ENCODE measurements at regions not wholly inside any gene's neighbourhood (a gene's known extent, or its start where the extent isn't known, plus 50 kb on each side); places are given as distances from the start of the nearest gene placed in this dataset.
"Not testable (repeated sequence)": the region's sequence is repeated elsewhere in the genome, so short reads cannot be mapped to it uniquely, and the experiment has no call there.

- peaks cover 37% of the 10 kb centered on the region for H3K36me3 ChIP-seq (ENCODE audit: insufficient read depth, insufficient read length, low read length)
- no peaks in the 10 kb centered on the region for H3K27me3 ChIP-seq (ENCODE audit: insufficient read depth, insufficient read length)
- H3K9ac ChIP-seq (ENCODE audit: insufficient read length, low read depth): no peak overlapping the region
- H3K9me3 ChIP-seq (ENCODE audit: insufficient read depth, low read length): no peaks in the 10 kb centered on the region
- no peak for DNase-seq (ENCODE audit: low read depth, low spot score)
- H3K4me1 ChIP-seq (ENCODE audit: insufficient read depth, insufficient read length): no peaks in the 10 kb centered on the region
- H3K4me3 ChIP-seq (ENCODE audit: insufficient read length, low read depth): no peak overlapping the region
- TF ChIP-seq ZNF274 (IDR thresholded peaks at IDR 0.05; ENCODE audit: low read depth, low read length) (no peak), SUZ12 (IDR thresholded peaks at IDR 0.05; ENCODE audit: extremely low read depth, insufficient read depth, insufficient read length) (no peak), YY1 (IDR thresholded peaks at IDR 0.05; ENCODE audit: insufficient read depth, insufficient read length) (no peak)
Measured at GRCh38 chr6:144485531-144485930, 200.4 kb downstream of the UTRN start.

- no peak overlapping the region for H3K9ac ChIP-seq (ENCODE audit: insufficient read length, low read depth)
- no peaks in the 10 kb centered on the region for H3K27me3 ChIP-seq (ENCODE audit: insufficient read depth, insufficient read length)
- H3K4me1 ChIP-seq (ENCODE audit: insufficient read depth, insufficient read length): no peaks in the 10 kb centered on the region
- peaks cover 48% of the 10 kb centered on the region for H3K36me3 ChIP-seq (ENCODE audit: insufficient read depth, insufficient read length, low read length)
- H3K9me3 ChIP-seq (ENCODE audit: insufficient read depth, low read length): no peaks in the 10 kb centered on the region
- TF ChIP-seq ZNF274 (IDR thresholded peaks at IDR 0.05; ENCODE audit: low read depth, low read length) (no peak), YY1 (IDR thresholded peaks at IDR 0.05; ENCODE audit: insufficient read depth, insufficient read length) (no peak), SUZ12 (IDR thresholded peaks at IDR 0.05; ENCODE audit: extremely low read depth, insufficient read depth, insufficient read length) (no peak)
- peak; percentile 11 for DNase-seq (ENCODE audit: low read depth, low spot score)
- H3K4me3 ChIP-seq (ENCODE audit: insufficient read length, low read depth): no peak overlapping the region
Measured at GRCh38 chr6:144488590-144488989, 203.5 kb downstream of the UTRN start.

- H3K9ac ChIP-seq (ENCODE audit: insufficient read length, low read depth): no peak overlapping the region
- H3K9me3 ChIP-seq (ENCODE audit: insufficient read depth, low read length): no peaks in the 10 kb centered on the region
- H3K4me1 ChIP-seq (ENCODE audit: insufficient read depth, insufficient read length): no peaks in the 10 kb centered on the region
- no peak for DNase-seq (ENCODE audit: low read depth, low spot score)
- H3K4me3 ChIP-seq (ENCODE audit: insufficient read length, low read depth): no peak overlapping the region
- H3K36me3 ChIP-seq (ENCODE audit: insufficient read depth, insufficient read length, low read length): peaks cover 32% of the 10 kb centered on the region
- no peak for TF ChIP-seq YY1 (IDR thresholded peaks at IDR 0.05; ENCODE audit: insufficient read depth, insufficient read length)
- no peak for TF ChIP-seq ZNF274 (IDR thresholded peaks at IDR 0.05; ENCODE audit: low read depth, low read length)
- TF ChIP-seq SUZ12 (IDR thresholded peaks at IDR 0.05; ENCODE audit: extremely low read depth, insufficient read depth, insufficient read length): no peak
- no peaks in the 10 kb centered on the region for H3K27me3 ChIP-seq (ENCODE audit: insufficient read depth, insufficient read length)
Measured at GRCh38 chr6:144493035-144493910, 208.1 kb downstream of the UTRN start.

GRCh38 chr6:144495076-144495475 lies 209.9 kb downstream of the UTRN start:
- H3K9me3 ChIP-seq (ENCODE audit: insufficient read depth, low read length); H3K4me3 ChIP-seq (ENCODE audit: insufficient read length, low read depth); DNase-seq (ENCODE audit: low read depth, low spot score); H3K9ac ChIP-seq (ENCODE audit: insufficient read length, low read depth); H3K4me1 ChIP-seq (ENCODE audit: insufficient read depth, insufficient read length); H3K27me3 ChIP-seq (ENCODE audit: insufficient read depth, insufficient read length): not testable (repeated sequence)
- H3K36me3 ChIP-seq (ENCODE audit: insufficient read depth, insufficient read length, low read length): peaks cover 31% of the 10 kb centered on the region

GRCh38 chr6:144497650-144498049 lies 212.5 kb downstream of the UTRN start:
- Histone ChIP-seq H3K4me3 (ENCODE audit: insufficient read length, low read depth) (no peak overlapping the region), H3K36me3 (ENCODE audit: insufficient read depth, insufficient read length, low read length) (peaks cover 24% of the 10 kb centered on the region), H3K9ac (ENCODE audit: insufficient read length, low read depth) (no peak overlapping the region), H3K4me1 (ENCODE audit: insufficient read depth, insufficient read length) (no peaks in the 10 kb centered on the region), H3K27me3 (ENCODE audit: insufficient read depth, insufficient read length) (no peaks in the 10 kb centered on the region), H3K9me3 (ENCODE audit: insufficient read depth, low read length) (no peaks in the 10 kb centered on the region)
- no peak for TF ChIP-seq YY1 (IDR thresholded peaks at IDR 0.05; ENCODE audit: insufficient read depth, insufficient read length)
- TF ChIP-seq SUZ12 (IDR thresholded peaks at IDR 0.05; ENCODE audit: extremely low read depth, insufficient read depth, insufficient read length): no peak
- no peak for TF ChIP-seq ZNF274 (IDR thresholded peaks at IDR 0.05; ENCODE audit: low read depth, low read length)
- DNase-seq (ENCODE audit: low read depth, low spot score): no peak

- Histone ChIP-seq H3K4me1 (ENCODE audit: insufficient read depth, insufficient read length) (no peaks in the 10 kb centered on the region), H3K9me3 (ENCODE audit: insufficient read depth, low read length) (no peaks in the 10 kb centered on the region), H3K4me3 (ENCODE audit: insufficient read length, low read depth) (no peak overlapping the region), H3K36me3 (ENCODE audit: insufficient read depth, insufficient read length, low read length) (peaks cover 13% of the 10 kb centered on the region), H3K9ac (ENCODE audit: insufficient read length, low read depth) (no peak overlapping the region), H3K27me3 (ENCODE audit: insufficient read depth, insufficient read length) (no peaks in the 10 kb centered on the region)
- DNase-seq (ENCODE audit: low read depth, low spot score): no peak
- TF ChIP-seq YY1 (IDR thresholded peaks at IDR 0.05; ENCODE audit: insufficient read depth, insufficient read length): no peak
- TF ChIP-seq ZNF274 (IDR thresholded peaks at IDR 0.05; ENCODE audit: low read depth, low read length): no peak
- TF ChIP-seq SUZ12 (IDR thresholded peaks at IDR 0.05; ENCODE audit: extremely low read depth, insufficient read depth, insufficient read length): no peak
Measured at GRCh38 chr6:144500892-144501291, 215.8 kb downstream of the UTRN start.

GRCh38 chr6:144505214-144505613 lies 220.1 kb downstream of the UTRN start:
- not testable (repeated sequence) for H3K4me1 ChIP-seq (ENCODE audit: insufficient read depth, insufficient read length)

GRCh38 chr6:144506051-144506450 lies 220.9 kb downstream of the UTRN start:
- not testable (repeated sequence) for H3K9me3 ChIP-seq (ENCODE audit: insufficient read depth, low read length)

More at GRCh38 chr6:144505214-144505613, 220.1 kb downstream of the UTRN start:
- not testable (repeated sequence) for H3K36me3 ChIP-seq (ENCODE audit: insufficient read depth, insufficient read length, low read length); H3K27me3 ChIP-seq (ENCODE audit: insufficient read depth, insufficient read length); DNase-seq (ENCODE audit: low read depth, low spot score); H3K9ac ChIP-seq (ENCODE audit: insufficient read length, low read depth); H3K4me3 ChIP-seq (ENCODE audit: insufficient read length, low read depth); H3K9me3 ChIP-seq (ENCODE audit: insufficient read depth, low read length)

GRCh38 chr6:144507772-144508312 lies 222.7 kb downstream of the UTRN start:
- H3K4me1 ChIP-seq (ENCODE audit: insufficient read depth, insufficient read length); H3K9me3 ChIP-seq (ENCODE audit: insufficient read depth, low read length); H3K27me3 ChIP-seq (ENCODE audit: insufficient read depth, insufficient read length); H3K9ac ChIP-seq (ENCODE audit: insufficient read length, low read depth); H3K4me3 ChIP-seq (ENCODE audit: insufficient read length, low read depth); DNase-seq (ENCODE audit: low read depth, low spot score); H3K36me3 ChIP-seq (ENCODE audit: insufficient read depth, insufficient read length, low read length): not testable (repeated sequence)

More at GRCh38 chr6:144506051-144506450, 220.9 kb downstream of the UTRN start:
- not testable (repeated sequence) for H3K4me3 ChIP-seq (ENCODE audit: insufficient read length, low read depth); H3K9ac ChIP-seq (ENCODE audit: insufficient read length, low read depth); H3K4me1 ChIP-seq (ENCODE audit: insufficient read depth, insufficient read length); H3K36me3 ChIP-seq (ENCODE audit: insufficient read depth, insufficient read length, low read length); H3K27me3 ChIP-seq (ENCODE audit: insufficient read depth, insufficient read length); DNase-seq (ENCODE audit: low read depth, low spot score)

All from NT2/D1 (cell line).